Inflammatory macrophage treated with lipopolysaccharide for 1 hour (primary cell): ENCODE measurements at regions not wholly inside any gene's neighbourhood (a gene's known extent, or its start where the extent isn't known, plus 50 kb on each side); places are given as distances from the start of the nearest gene placed in this dataset.
"Not testable (repeated sequence)": the region's sequence is repeated elsewhere in the genome, so short reads cannot be mapped to it uniquely, and the experiment has no call there.

Source experiments
- DNase-seq, 2 donors: peaks; one replicate each; pipeline ENCODE4 v3.0.0-alpha.2; 2020 to 2022

DNA sequence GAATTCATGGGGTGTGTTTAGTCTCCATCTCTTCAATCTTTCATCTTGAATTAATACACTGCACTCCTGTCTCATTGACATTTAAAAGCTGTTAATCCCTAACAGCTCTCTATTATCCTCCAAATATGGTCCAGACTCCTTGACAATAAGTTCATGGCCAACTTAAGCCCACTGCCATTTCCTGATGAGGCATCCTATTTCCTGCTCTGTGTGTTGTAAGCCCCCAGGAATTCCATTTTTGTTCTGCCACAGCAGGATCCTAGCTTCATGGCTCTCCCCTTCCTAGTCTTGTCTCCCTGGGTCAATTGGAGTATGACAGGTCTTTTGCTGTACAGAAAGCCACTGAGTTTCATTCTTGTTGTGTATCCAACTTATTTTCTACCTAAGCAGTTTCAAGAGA, 218.8 kb downstream of the OTUD1 start:
- no peak for DNase-seq

DNA sequence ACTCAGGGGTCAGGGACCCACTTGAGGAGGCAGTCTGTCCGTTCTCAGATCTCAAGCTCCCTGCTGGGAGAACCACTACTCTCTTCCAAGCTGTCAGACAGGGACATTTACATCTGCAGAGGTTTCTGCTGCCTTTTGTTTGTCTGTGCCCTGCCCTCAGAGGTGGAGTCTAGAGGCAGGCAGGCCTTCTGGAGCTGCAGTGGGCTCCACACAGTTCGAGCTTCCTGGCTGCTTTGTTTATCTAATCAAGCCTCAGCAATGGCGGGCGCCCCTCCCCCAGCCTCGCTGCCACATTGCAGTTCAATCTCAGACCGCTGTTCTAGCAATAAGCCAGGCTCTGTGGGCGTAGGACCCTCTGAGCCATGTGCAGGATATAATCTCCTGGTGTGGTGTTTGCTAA, 233.0 kb downstream of the OTUD1 start:
- not testable (repeated sequence) for DNase-seq

DNA sequence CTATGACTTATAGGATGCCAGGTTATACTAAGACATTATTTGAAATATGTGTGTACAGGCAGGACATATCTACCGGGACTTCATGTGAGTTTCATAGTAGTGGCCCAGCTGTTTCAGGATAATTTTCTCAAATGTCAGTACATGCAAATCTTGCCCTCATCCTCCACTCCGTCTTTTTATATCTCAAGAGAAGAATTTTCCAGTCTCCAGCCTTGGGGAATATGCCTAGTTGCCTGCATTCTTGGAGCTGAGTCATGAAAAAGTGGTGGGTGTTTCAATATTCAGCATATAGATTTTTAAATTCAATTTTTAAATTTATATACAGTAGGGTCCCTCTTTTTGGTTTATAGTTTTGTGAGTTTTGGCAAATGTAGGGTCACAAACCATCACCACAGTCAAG, 236.7 kb downstream of the OTUD1 start:
- DNase-seq, result no peak

DNA sequence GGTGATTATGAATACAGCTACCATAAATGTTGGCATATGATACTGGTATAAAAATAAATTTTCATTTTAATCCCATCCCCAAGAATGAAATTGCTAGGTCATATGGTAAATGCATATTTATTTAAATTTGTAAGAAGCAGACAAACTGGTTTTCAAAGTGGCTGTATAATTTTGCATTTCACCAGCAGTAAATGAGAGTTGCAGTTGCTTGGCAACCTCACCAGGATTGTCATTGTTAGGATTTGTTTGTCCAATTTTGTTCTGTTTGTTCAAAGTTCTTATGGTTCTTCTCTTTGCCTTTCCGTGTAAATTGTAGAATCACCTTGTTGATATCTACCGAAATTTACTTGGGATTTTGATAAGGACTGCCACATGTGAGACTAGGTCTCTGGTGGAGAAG, 237.4 kb downstream of the OTUD1 start:
- DNase-seq, result no peak

DNA sequence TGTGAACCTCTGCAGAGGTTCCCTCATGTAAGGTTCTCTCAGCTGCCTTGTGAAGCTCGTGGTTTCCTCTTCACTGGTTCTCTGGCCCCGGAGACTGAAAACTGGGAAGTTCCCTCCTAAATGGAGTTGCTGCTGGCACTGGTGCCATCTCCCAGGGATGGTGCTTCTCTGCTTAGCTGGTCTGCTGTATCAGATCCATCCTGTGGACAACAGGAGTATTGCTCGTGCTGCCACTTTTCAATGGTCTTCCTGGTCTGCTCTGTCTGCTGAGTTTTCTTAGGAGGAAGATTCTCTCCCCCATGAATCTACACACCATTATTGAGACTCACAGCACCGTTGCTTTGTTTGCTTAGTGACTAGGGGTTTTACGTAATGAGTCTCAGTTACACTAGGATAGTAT, 247.8 kb downstream of the OTUD1 start:
- DNase-seq, result no peak

DNA sequence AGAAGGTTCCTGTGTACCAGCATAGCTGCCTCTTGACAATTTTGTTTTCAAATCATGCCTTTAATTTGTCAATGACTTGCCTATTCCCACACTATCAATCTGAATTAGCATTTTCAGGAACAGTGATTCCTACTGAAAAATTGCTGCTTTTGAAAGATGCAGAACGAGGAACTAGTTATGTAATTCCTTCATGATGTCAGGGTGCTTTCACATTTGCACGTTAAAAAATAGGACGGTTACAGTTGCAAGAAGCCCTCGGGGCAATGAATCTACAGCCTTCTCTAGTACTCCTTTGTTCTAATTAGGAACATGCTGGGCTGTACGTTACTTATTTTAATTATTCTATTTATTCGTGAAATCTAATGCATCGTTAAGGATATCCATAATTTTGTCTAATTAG, 253.9 kb downstream of the OTUD1 start:
- DNase-seq, result peak; percentile 39 to 67

DNA sequence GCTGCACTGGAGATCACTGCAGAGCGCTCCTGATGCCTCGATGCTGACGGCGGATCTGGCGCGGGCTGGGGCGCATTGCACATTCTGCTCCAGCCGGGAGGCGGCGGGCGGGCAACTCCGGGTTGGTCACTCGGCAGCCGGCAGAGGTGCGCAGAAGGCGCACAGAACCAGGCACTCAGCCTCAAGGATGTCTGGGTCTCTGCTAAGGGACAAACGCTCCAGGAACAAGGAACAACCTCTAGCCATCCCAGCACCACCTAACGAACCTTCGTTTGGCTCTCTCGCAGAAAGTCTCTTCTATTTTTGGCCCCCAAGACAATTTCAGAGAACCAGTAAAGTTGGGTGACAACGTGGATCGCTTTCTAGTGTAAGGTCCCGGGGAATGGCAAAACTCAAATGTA, 254.6 kb downstream of the OTUD1 start:
- peak in 1 of 2 donors; percentile 6 for DNase-seq

DNA sequence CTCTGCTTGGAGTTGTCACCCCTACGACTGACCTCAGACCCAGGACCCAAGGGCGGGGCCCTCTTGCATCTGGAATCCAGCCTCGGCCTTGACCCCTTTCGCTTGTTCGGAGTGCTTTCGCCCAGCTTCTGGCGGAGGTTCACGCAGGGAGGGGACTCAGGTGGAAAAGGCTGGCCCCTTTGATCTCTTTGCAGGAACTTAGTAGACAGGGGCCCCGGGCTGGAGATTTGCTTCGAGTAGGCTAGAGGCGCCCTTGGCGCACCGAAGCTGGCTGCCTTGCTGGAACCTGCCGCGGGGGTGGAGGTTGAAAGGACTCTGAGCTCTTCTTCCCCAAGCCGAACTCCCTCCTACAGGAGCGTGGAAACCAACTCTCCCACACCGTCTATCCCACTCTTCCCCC, 255.1 kb downstream of the OTUD1 start:
- DNase-seq, result no peak

DNA sequence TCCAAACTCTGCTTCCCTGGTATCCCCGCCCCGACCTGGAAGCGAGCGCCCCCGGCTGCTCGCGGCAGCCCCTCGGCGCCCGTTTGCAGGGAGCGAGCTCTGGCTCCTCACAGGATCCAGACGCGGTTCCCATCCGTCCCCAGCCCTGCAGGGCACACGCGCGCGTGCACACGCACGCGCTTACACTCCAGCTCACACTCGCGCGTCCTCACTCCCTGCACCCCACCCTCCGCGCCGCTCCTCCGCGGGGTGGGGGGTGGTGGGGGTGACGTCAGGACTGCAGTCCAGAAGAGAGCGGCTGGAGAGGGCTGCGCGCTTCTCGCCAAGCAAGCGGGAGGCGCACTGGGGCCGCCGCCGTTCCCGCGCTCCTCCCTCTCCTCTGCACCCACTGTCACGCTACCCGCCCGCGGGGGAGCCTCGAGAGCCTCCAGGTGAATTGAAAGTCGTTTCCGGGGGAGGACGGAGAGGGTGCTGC, 255.6 kb downstream of the OTUD1 start:
- DNase-seq, result no peak

DNA sequence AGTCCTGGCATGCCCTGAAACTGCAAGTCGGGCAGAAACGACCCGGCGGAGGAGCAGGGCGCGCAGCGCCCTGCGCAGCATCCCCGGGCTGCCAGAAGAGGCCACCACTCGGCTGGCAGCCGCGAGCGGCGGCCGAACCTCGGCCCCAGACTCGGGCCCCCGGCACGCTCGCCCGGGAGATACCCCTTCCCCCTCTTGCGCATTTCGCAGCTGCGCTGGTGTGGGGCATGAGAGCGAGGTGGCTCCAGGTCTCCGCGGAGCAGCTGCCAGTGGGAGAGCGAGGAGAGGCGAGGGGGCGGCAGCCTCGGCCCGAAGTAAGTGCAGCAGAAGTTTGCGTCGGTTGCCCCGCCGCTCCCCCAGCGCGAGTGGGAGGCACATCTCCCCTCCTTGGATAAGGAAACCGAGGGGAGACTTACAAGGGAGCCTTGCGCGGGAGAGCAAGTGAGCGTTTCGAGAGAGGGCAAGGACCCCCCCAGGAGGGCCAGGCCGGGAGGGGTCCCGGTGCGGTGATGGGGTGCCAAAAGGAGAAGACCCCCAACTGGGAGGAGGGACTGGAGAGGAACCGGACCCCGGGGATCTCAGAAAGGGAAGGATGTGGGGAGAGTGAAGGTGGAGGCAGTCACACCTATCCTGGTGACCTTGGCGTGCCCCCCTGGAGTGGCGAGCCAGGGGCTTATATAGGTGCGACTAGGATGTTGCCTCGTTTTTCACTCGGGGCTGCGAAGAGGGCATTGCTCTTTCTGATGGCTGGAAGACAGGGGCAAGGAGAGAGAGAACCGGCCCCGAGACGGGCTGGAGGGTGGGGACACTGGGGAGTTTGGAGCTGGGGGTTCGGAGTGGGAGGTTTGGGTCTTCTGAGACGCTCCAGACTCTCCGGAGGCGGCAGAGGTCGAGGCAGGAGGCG, 256.3 kb downstream of the OTUD1 start:
- DNase-seq, result no peak

DNA sequence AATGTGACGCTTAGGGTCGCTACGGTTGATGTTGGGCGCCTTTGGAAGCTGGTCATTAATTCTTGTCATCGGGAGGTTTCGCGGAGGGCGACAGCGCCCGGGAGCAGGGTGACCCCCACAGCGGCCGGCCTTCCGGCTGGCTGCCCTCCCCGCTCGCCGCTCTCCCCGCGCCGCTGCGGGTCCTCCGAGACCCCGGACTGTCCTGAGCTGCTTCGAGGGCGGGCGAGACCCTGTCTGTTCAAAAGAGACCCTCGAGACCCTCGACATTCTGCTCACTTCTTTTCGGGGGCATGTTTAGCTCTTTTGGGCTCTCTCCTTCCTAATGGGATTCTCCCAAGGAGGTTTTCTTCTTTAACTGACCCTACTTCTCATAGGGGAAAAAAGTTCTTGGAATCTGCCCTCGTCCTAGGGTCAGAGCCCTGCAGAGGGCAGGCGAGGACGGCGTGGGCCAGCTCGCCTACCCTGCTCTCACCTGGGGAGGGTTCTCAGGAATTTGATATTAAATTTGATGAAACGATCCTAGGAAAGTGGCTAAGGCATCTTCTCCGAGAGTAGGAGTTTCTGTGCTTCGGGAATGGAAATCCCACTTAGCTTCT, 257.0 kb downstream of the OTUD1 start:
- DNase-seq, result no peak

DNA sequence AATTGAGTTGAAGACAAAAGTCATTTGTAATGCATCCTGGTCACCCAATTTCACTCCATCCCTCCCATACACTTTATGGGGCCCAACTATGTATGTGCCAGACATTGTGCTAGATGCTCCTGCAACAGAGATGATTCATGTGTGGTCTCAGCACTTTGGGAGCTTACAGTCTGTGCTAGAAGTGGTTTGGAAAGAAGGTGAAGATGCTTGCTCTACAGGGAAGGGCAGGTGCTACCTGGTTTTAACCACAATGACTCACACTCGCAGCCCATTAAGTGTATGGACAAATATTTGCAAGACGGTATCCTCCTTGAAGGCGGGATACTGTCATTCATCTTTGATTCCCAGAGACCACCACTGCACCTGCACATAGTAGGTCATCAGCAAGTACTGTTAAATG, 257.6 kb downstream of the OTUD1 start:
- DNase-seq, result no peak

DNA sequence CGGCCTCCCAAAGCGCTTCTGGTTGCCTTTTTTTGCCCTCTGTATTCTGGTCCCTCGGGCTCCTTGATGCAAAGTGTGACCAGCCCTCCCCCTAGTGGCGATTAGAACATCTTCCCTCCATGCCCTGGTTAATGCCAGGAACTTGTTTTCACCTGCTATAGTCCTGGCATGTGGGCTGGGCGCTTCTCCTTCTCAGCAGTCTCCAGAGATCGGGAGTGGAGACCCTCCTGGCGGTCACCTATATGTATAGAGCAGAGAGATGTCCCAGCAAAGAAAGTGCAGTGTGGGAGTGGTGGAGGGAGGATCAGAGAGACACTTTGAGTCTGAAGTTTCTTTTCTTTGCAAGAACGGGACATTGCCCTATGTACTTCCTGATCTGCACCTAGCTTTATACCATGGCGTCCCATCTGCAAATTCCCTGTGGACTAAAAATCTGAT, 264.1 kb downstream of the OTUD1 start:
- DNase-seq, result peak; percentile 50 to 73

DNA sequence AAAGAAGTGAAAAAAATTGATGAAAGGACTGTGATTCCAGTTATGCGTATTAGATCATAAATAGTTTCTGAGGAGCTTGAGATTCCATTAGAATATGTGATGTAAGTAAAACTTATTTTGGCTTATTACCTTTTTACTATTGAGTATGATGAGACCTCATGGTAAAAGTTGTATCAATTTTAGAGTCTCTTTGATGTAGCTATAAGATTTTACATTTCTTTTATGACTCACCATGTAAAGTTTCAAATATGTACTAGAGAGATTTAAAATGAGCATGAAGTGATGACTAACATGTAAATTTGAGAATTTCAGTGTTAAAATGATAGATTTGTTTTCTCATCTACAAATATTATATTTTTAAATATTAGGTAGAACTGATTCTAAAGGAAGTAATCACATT, 276.5 kb downstream of the OTUD1 start:
- no peak for DNase-seq

DNA sequence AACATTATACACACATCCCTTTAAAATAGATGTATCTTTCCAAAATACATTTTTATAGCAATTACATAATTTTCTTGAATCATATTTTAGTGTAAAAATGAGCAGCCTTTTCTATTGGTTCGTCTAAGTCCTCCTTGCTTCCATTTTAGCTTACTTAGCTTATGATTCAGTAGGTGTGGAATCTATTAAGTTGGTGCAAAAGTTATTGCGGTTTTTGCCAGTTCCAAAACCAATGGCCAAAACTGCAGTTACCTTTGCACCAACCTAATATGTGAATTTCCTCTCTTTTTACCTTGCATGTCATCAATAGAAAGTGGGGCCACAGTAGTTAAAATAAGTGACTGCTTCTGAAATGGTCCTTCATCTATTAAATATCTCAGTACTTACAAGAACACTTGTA, 279.0 kb downstream of the OTUD1 start:
- DNase-seq, result no peak

DNA sequence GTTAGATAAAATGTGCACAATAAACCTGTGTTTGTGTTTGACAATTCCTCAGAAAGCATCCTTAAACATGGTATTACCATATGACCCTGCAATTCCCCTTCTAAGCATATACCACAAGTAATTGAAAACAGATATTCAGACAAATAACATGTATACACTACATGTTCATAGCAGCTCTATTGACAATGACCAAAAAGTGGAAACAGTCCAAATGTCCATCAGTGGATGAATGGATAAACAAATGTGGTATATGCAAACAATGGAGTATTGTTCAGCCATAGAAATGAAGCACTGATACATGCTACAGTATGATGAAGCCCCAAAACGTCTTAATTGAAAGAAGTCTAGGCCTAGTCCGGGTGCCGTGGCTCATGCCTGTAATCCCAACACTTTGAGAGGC, 280.1 kb downstream of the OTUD1 start:
- DNase-seq, result no peak

DNA sequence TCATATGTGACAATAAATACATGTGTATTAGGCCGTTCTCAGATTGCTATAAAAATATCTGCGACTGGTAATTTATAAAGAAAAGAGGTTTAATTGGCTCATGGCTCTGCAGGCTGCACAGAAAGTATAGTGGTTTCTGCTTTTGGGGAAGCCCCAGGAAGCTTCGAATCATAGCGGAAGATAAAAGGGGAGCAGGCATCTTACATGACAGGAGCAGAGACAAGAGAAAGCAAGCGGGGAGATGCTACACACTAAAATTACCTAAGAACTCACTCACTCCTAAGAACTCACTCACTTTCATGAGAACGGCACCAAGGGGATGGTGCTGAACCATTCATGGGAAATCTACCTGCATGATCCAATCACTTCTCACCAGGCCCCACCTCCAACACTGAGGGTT, 284.9 kb downstream of the OTUD1 start:
- no peak for DNase-seq

DNA sequence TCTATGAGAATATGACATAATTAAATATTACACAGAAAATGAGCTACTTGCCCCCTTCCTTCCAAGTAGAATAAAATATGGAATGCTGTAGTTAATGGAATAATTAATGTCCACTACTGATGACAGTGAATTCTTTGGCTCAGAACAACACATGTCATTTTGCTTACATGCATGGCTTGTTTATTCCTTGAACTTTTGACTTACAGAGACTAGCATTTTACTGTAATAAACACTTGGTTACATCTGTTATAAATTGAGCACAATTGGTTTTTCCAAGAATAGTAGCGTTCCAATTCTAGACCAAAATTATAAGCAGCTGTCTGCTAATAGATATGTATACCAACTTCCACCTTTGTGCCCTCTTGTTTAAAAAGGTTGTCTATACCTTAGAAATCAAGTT, 286.7 kb downstream of the OTUD1 start:
- no peak for DNase-seq

DNA sequence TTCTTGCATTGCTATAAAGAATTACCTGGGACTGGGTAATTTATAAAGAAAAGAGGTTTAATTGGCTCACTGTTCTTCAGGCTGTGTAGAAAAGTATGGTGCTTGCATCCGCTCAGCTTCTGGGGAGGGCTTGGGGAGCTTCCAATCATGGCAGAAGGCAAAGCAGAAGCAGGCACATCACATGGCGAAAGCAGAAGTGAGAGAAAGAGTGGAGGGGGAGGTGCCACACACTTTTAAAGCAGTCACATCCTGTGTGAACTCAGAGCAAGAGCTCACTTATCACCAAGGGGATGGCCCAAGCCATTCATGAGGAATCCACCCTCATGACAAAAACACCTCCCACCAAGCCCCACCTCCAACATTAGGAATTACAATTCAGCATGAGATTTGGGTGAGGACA, 303.5 kb downstream of the OTUD1 start:
- DNase-seq, result peak in 1 of 2 donors; percentile 4

DNA sequence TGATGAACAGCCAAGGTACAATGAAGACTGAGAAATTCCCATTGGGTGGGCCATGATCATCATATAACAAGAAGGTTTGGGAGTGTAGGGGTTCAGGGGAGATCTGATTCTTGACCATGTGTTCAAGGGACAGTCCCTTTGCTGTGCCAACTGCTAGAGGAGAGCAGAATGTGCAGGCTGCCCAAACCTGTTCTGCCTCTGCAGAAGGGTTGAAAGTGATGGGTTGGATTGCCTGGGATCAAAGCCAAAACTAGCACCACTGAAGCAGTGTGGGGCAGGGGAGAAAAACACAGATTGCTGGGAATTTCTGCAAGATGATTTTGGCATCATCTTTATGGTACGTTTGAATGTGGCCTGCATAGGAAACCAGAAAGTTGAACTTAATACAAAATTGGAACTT, 303.9 kb downstream of the OTUD1 start:
- no peak for DNase-seq

DNA sequence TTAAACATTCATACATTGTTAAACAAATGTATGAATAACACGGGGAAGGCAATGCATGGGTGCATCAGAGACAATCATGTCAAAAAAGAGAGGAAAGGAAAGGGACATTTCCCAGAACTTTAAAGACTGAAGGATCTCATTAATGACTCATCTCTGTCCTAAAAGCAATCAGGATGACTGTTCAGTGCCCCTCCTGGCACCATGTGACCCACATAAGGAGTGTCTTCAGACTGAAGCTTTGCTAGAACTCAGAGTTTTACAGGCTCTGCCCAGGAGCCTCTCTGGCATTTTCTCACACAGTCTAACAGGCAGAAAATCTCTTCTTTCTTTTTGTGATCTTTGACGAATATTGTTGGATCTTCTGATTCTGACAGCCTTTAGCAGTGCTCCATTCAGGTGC, 315.3 kb downstream of the OTUD1 start:
- DNase-seq, result no peak

DNA sequence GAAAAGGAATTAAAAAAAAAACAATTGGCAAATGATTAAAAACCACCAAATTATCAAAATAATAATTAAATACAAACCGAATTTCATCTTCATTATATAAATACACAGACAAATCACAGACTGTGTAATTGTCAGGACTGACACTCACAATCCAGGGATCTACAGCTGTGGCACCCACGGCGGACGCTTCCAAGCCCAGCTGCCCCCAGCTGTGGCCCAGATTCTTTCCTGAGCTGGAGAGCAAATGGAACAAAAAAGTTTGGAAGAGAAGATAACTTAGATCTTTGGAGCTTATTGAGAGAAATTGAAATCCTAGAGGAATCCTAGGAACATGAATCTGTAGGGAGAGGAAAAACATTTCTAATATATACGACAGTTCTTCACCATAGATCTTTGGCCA, 316.1 kb downstream of the OTUD1 start:
- no peak for DNase-seq

DNA sequence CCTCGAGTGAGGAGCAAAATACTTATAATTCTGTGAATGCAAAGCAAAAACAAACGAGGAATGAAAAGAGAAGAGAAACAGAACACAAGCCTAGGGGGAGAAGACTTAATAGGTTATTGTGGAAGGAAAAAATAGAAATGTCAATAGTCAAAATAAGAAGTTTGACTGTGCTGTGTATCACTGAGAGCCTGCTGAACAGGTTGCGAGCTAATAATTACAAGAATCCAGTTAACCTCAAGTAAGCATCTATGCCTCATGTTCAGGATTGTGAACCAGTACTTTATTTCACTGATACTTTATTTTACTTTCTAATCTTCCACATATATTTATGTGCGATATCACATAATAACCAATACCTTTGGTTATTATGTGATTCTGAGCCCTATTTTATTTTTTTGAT, 316.7 kb downstream of the OTUD1 start:
- DNase-seq, result no peak

DNA sequence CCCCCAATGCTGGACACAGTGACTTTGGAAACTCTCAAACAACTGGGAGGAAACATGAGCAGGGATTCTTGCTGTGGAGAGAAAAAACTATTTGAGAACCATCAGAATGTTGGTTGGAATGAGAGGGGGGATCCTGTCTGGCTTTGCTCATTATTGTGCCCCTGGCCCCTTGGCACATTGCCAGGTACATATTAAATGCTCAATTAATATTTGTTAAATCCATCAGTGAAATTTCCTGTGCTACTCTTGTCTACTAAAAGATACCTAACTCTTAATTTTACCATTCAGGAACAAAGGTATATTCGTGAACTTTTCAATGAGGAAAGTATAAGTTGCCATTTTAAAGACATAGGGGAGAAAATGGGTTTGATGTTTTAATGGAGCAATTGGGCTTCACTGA, 329.4 kb downstream of the OTUD1 start:
- DNase-seq, result no peak

DNA sequence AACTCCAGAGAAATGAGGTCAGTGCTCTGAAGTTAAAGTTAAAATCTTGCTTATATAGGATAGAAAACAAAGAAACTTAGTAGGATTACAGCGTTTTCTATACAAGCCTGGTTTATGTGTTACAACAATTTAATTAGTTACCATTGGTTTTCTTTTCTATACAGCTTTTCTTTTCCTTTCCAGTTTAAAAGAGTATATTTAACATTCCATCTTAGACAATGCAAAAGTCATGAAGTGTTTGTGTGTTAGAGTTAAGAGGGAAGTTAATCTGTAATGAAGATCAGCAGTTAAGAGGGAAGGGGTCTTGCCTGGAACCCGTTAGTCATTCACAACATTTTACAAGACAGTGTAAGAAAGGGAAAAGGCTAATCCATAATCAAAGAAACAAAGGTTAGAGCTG, 338.3 kb downstream of the OTUD1 start:
- no peak for DNase-seq
